H9 (cell line): ENCODE measurements at regions not wholly inside any gene's neighbourhood (a gene's known extent, or its start where the extent isn't known, plus 50 kb on each side); places are given as distances from the start of the nearest gene placed in this dataset.

ENCODE experiments used
- DNase-seq: peaks from one replicate; pipeline ENCODE4 v3.0.0-alpha.2; 2017
- H2AFZ ChIP-seq: one replicate; pipeline ENCODE4 v1.6.1; 2013; ENCODE audit warnings: mild to moderate bottlenecking, low read length, control low read depth, moderate library complexity
- H2AK5ac ChIP-seq: 2 replicates; pipeline ENCODE4 v1.6.1; 2013; ENCODE audit warnings: low read length, control low read depth, mixed read lengths; ENCODE audit not compliant: insufficient read length
- H2BK120ac ChIP-seq: one replicate; pipeline ENCODE4 v1.6.1; 2013; ENCODE audit warnings: low read depth, mild to moderate bottlenecking, low read length, control low read depth, inconsistent platforms; ENCODE audit not compliant: poor library complexity, severe bottlenecking
- H2BK12ac ChIP-seq: 2 replicates; pipeline ENCODE4 v1.6.1; 2013; ENCODE audit warnings: low read length, control low read depth, mixed read lengths, low read depth; ENCODE audit not compliant: insufficient read length
- H2BK15ac ChIP-seq: 2 replicates; pipeline ENCODE4 v1.6.1; 2013; ENCODE audit warnings: low read depth, low read length, control low read depth
- H2BK20ac ChIP-seq: one replicate; pipeline ENCODE4 v1.6.1; 2013; ENCODE audit warnings: low read depth, mild to moderate bottlenecking, low read length, control low read depth, inconsistent platforms; ENCODE audit not compliant: poor library complexity, severe bottlenecking
- H2BK5ac ChIP-seq: 2 replicates; pipeline ENCODE4 v1.6.1; 2013; ENCODE audit warnings: low read length, control low read depth, mixed read lengths; ENCODE audit not compliant: insufficient read length
- H3K14ac ChIP-seq: 2 replicates; pipeline ENCODE4 v1.6.1; 2013; ENCODE audit warnings: low read length, control low read depth; ENCODE audit not compliant: insufficient read depth
- H3K18ac ChIP-seq: 2 replicates; pipeline ENCODE4 v1.6.1; 2013; ENCODE audit warnings: low read depth, mild to moderate bottlenecking, mixed read lengths, low read length, control low read depth; ENCODE audit not compliant: insufficient read length
- H3K23ac ChIP-seq: 2 replicates; pipeline ENCODE4 v1.6.1; 2013; ENCODE audit warnings: low read length, control low read depth, mixed read lengths, low read depth; ENCODE audit not compliant: insufficient read length
- H3K23me2 ChIP-seq: 2 replicates; pipeline ENCODE4 v1.6.1; 2013; ENCODE audit warnings: low read depth, mild to moderate bottlenecking, mixed read lengths, low read length, control low read depth; ENCODE audit not compliant: insufficient read length, poor library complexity, severe bottlenecking
- H3K27ac ChIP-seq: 2 replicates; pipeline ENCODE4 v1.5.1; 2013; ENCODE audit warnings: low read length, control low read depth, mixed read lengths, low read depth; ENCODE audit not compliant: insufficient read length
- H3K27me3 ChIP-seq: 2 replicates; pipeline ENCODE4 v1.6.1; 2013; ENCODE audit warnings: low read length, control low read depth, inconsistent platforms; ENCODE audit not compliant: insufficient read depth
- H3K4ac ChIP-seq: 2 replicates; pipeline ENCODE4 v1.6.1; 2013; ENCODE audit warnings: low read depth, mild to moderate bottlenecking, control low read depth, inconsistent platforms, low read length, moderate library complexity
- H3K4me1 ChIP-seq: 2 replicates; pipeline ENCODE4 v1.6.1; 2013; ENCODE audit warnings: low read length, control low read depth, inconsistent platforms; ENCODE audit not compliant: insufficient read depth
- H3K4me2 ChIP-seq: 2 replicates; pipeline ENCODE4 v1.6.1; 2013; ENCODE audit warnings: low read length, control low read depth, mixed read lengths; ENCODE audit not compliant: insufficient read length, insufficient read depth
- H3K56ac ChIP-seq: 2 replicates; pipeline ENCODE4 v1.6.1; 2013; ENCODE audit warnings: low read depth, mild to moderate bottlenecking, mixed read lengths, low read length, control low read depth; ENCODE audit not compliant: insufficient read length
- H3K79me1 ChIP-seq: 2 replicates; pipeline ENCODE4 v1.6.1; 2013; ENCODE audit warnings: low read depth, mild to moderate bottlenecking, moderate library complexity, low read length, control low read depth, inconsistent platforms; ENCODE audit not compliant: insufficient read depth, poor library complexity, severe bottlenecking
- H3K79me2 ChIP-seq: 2 replicates; pipeline ENCODE4 v1.6.1; 2013; ENCODE audit warnings: low read length, control low read depth, inconsistent platforms; ENCODE audit not compliant: insufficient read depth
- H3K9ac ChIP-seq: 2 replicates; pipeline ENCODE4 v1.6.1; 2013; ENCODE audit warnings: low read length, control low read depth, mixed read lengths; ENCODE audit not compliant: insufficient read length; ENCODE audit errors: extremely low read depth
- H3K9me3 ChIP-seq: one replicate; pipeline ENCODE4 v1.6.1; 2013; ENCODE audit warnings: low read depth, low read length, inconsistent platforms; ENCODE audit not compliant: control insufficient read depth
- H3T11ph ChIP-seq: one replicate; pipeline ENCODE4 v1.6.1; 2013; ENCODE audit warnings: mild to moderate bottlenecking, low read length, control low read depth, inconsistent platforms
- H4K20me1 ChIP-seq: one replicate; pipeline ENCODE4 v1.6.1; 2013; ENCODE audit not compliant: control insufficient read depth, insufficient read length, insufficient read depth
- H4K5ac ChIP-seq: 2 replicates; pipeline ENCODE4 v1.6.1; 2013; ENCODE audit warnings: low read depth, mild to moderate bottlenecking, mixed read lengths, low read length, control low read depth; ENCODE audit not compliant: insufficient read length
- H4K8ac ChIP-seq: replicated peaks from 2 replicates; pipeline ENCODE4 v1.6.1; 2013; ENCODE audit warnings: low read length, control low read depth, mixed read lengths, low read depth; ENCODE audit not compliant: insufficient read length
- H4K91ac ChIP-seq: 2 replicates; pipeline ENCODE4 v1.6.1; 2013; ENCODE audit warnings: low read depth, mild to moderate bottlenecking, moderate library complexity, mixed read lengths, low read length, control low read depth; ENCODE audit not compliant: insufficient read length
- H3K27ac Mint-ChIP-seq, 3 experiments: 2 replicates in 2 of 3; 3 replicates in 1 of 3; pipeline ENCODE4 v1.8.0; 2020 to 2021; ENCODE audit warnings: mixed read lengths in 3 of 3, mild to moderate bottlenecking in 1 of 3, moderate library complexity in 1 of 3
- H3K27me3 Mint-ChIP-seq: 2 replicates; pipeline ENCODE4 v1.8.0; 2021; ENCODE audit warnings: low read depth, mild to moderate bottlenecking, moderate library complexity, mixed read lengths
- H3K36me3 Mint-ChIP-seq, 3 experiments: 2 replicates in 2 of 3; 3 replicates in 1 of 3; pipeline ENCODE4 v1.8.0; 2020 to 2021; ENCODE audit warnings: low read depth in 3 of 3, mixed read lengths in 3 of 3; ENCODE audit not compliant: insufficient read depth in 1 of 3
- H3K4me1 Mint-ChIP-seq, 2 experiments: 2 replicates each; pipeline ENCODE4 v1.8.0; 2020; ENCODE audit warnings: mixed read lengths in 2 of 2
- H3K4me3 Mint-ChIP-seq, 2 experiments: 2 replicates in 1 of 2; 3 replicates in 1 of 2; pipeline ENCODE4 v1.8.0; 2020 to 2021; ENCODE audit warnings: mild to moderate bottlenecking in 2 of 2, mixed read lengths in 2 of 2, moderate library complexity in 1 of 2
- H3K9me3 Mint-ChIP-seq, 2 experiments: 2 replicates in 1 of 2; 3 replicates in 1 of 2; pipeline ENCODE4 v1.8.0; 2020; ENCODE audit warnings: mild to moderate bottlenecking in 2 of 2, mixed read lengths in 2 of 2, moderate library complexity in 1 of 2
- WGBS: extraction: QIAGEN DNeasy Blood & Tissue Kit; methylation state at CpG from one replicate; pipeline ENCODE4 v1.1.7; 2013; ENCODE audit warnings: missing lambda C conversion rate, low lambda C conversion rate, mixed read lengths; ENCODE audit not compliant: insufficient read length; ENCODE audit errors: extremely low coverage; 5-methylcytosine and 5-hydroxymethylcytosine counted together
- TF ChIP-seq, protein P1 (sequence below): fragments of 200-600 bp; sonication (generic); conservative IDR thresholded peaks from 3 replicates; pipeline ENCODE4 v1.8.0; 2021; ENCODE audit warnings: antibody characterized with exemption, mild to moderate bottlenecking

DNA sequence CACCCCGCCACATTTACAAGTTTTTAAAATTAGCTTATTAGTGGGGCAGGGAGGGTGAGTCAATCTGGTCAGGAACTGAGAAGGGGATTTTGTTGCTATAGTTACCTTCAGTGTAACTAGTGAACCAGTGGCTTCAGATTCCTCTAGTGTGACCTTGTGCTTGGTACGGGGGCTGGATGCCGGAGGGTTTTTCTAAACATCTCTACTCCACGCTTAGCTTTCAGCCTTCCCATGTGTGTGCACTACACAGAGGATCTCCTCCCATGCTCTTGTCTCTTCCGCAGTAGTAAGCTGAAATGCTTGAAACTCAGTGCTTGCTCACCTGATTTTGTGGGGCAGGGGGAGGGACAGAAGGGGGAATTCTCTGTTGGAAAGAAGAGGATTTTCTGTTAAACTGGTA, 67.9 kb upstream of the AKAP13 start:
- H4K8ac ChIP-seq, result no peak overlapping the region
- no peak overlapping the region for H3K23ac ChIP-seq
- Mint-ChIP-seq H3K27me3 (peaks cover 7% of the 10 kb centered on the region; the same call in 1 of the 2 replicates), H3K4me3 (no peak overlapping the region), H3K27ac (peak overlapping the region in 1 of 3 experiments; percentile 49; a peak in 1 of 7 replicates), H3K9me3 (no peaks in the 10 kb centered on the region; a peak in 2 of 5 replicates), H3K36me3 (no peaks in the 10 kb centered on the region), H3K4me1 (peaks cover 9 to 14% of the 10 kb centered on the region in 2 experiments)
- no peak overlapping the region; the same call in 1 of the 2 replicates for H2BK15ac ChIP-seq
- no peak overlapping the region for H3K56ac ChIP-seq
- H4K91ac ChIP-seq, result no peak overlapping the region
- H3K23me2 ChIP-seq, result no peaks in the 10 kb centered on the region
- peak overlapping the region; percentile 70 for H2BK12ac ChIP-seq
- no peak overlapping the region for H3K4ac ChIP-seq
- H3K79me1 ChIP-seq, result no peaks in the 10 kb centered on the region
- no peak overlapping the region for H2AK5ac ChIP-seq
- no peak overlapping the region for H2BK5ac ChIP-seq
- H3T11ph ChIP-seq, result peak overlapping the region; percentile 76
- peak overlapping the region; percentile 8 for H3K4me2 ChIP-seq
- H3K79me2 ChIP-seq, result no peaks in the 10 kb centered on the region
- H4K20me1 ChIP-seq, result no peaks in the 10 kb centered on the region
- H4K5ac ChIP-seq, result no peak overlapping the region
- peak overlapping the region; percentile 63 for H3K18ac ChIP-seq
- WGBS, result no CpG with 5 or more reads among the region's 5 CpGs
- H3K4me1 ChIP-seq, result peaks cover 5% of the 10 kb centered on the region; the same call in 1 of the 2 replicates
- H3K9ac ChIP-seq, result no peak overlapping the region
- no peak overlapping the region for H3K27ac ChIP-seq
- H3K14ac ChIP-seq, result peak overlapping the region; percentile 70; the same call in 1 of the 2 replicates
- H3K27me3 ChIP-seq, result no peaks in the 10 kb centered on the region
- H3K9me3 ChIP-seq, result no peaks in the 10 kb centered on the region
- TF ChIP-seq, protein P1, sequence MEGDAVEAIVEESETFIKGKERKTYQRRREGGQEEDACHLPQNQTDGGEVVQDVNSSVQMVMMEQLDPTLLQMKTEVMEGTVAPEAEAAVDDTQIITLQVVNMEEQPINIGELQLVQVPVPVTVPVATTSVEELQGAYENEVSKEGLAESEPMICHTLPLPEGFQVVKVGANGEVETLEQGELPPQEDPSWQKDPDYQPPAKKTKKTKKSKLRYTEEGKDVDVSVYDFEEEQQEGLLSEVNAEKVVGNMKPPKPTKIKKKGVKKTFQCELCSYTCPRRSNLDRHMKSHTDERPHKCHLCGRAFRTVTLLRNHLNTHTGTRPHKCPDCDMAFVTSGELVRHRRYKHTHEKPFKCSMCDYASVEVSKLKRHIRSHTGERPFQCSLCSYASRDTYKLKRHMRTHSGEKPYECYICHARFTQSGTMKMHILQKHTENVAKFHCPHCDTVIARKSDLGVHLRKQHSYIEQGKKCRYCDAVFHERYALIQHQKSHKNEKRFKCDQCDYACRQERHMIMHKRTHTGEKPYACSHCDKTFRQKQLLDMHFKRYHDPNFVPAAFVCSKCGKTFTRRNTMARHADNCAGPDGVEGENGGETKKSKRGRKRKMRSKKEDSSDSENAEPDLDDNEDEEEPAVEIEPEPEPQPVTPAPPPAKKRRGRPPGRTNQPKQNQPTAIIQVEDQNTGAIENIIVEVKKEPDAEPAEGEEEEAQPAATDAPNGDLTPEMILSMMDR, result no peak
- no peak overlapping the region for H2BK120ac ChIP-seq
- DNase-seq, result no peak
- H2AFZ ChIP-seq, result peak overlapping the region; percentile 14
- no peak overlapping the region for H2BK20ac ChIP-seq
